CD4-positive, alpha-beta T cell (primary cell): ENCODE measurements at regions not wholly inside any gene's neighbourhood (a gene's known extent, or its start where the extent isn't known, plus 50 kb on each side); places are given as distances from the start of the nearest gene placed in this dataset.

ENCODE experiments used
- ATAC-seq: fragments of 200-7000 bp; cut with Tn5 transposase; one replicate; pipeline ENCODE4 v1.10.0; 2022; ENCODE audit warnings: mild to moderate bottlenecking; ENCODE audit not compliant: poor library complexity
- CTCF ChIA-PET: fragments of 350-600 bp; sonication (Branson Sonifier 250); formaldehyde crosslinking; loops from one replicate; lab custom pipeline; 2021; ENCODE audit warnings: antibody characterized with exemption, inconsistent platforms; lab: Charles Lee
- POLR2A ChIA-PET: fragments of 350-600 bp; sonication (Branson Sonifier 250); formaldehyde crosslinking; loops from one replicate; lab custom pipeline; 2021; ENCODE audit warnings: antibody characterized with exemption, inconsistent platforms; lab: Charles Lee
- DNase-seq, 14 experiments: peaks; one replicate each; pipeline ENCODE4 v3.0.0-alpha.2; 2013 to 2020; ENCODE audit warnings: mixed read lengths in 2 of 14
- H3K27ac ChIP-seq, 2 donors: one replicate each; pipeline versions ENCODE4 v1.5.1 to v1.7.0; 2013; ENCODE audit warnings: low read length in 2 of 2, low read depth in 1 of 2, mild to moderate bottlenecking in 1 of 2
- H3K27me3 ChIP-seq, 2 experiments: 1 replicate in 1 of 2; 2 replicates in 1 of 2; pipeline versions ENCODE4 v1.6.1 to v1.7.0; 2013; ENCODE audit warnings: low read length in 2 of 2, control low read depth in 1 of 2, mild to moderate bottlenecking in 1 of 2, moderate library complexity in 1 of 2; ENCODE audit not compliant: insufficient read depth in 2 of 2, control insufficient read depth in 1 of 2
- H3K36me3 ChIP-seq: one replicate; pipeline ENCODE4 v1.6.1; 2013; ENCODE audit warnings: low read length, control low read depth; ENCODE audit not compliant: insufficient read depth
- H3K4me1 ChIP-seq: one replicate; pipeline ENCODE4 v1.6.1; 2013; ENCODE audit warnings: low read length, control low read depth; ENCODE audit not compliant: insufficient read depth
- H3K4me3 ChIP-seq: one replicate; pipeline ENCODE4 v1.5.1; 2013; ENCODE audit warnings: mild to moderate bottlenecking, low read length, moderate library complexity
- H3K9me3 ChIP-seq, 2 experiments: 1 replicate in 1 of 2; 2 replicates in 1 of 2; pipeline versions ENCODE4 v1.6.1 to v1.7.0; 2013; ENCODE audit warnings: low read length in 2 of 2, mild to moderate bottlenecking in 2 of 2, control low read depth in 1 of 2, moderate library complexity in 1 of 2; ENCODE audit not compliant: control insufficient read depth in 1 of 2, insufficient read depth in 1 of 2
- H3K27ac Mint-ChIP-seq: one replicate; pipeline ENCODE4 v1.8.0; 2020; ENCODE audit warnings: mixed read lengths
- H3K27me3 Mint-ChIP-seq: one replicate; pipeline ENCODE4 v1.8.0; 2021; ENCODE audit warnings: mixed read lengths
- H3K36me3 Mint-ChIP-seq: one replicate; pipeline ENCODE4 v1.8.0; 2021; ENCODE audit warnings: low read depth, mixed read lengths
- H3K4me1 Mint-ChIP-seq: one replicate; pipeline ENCODE4 v1.8.0; 2021; ENCODE audit warnings: low read depth, mixed read lengths
- H3K4me3 Mint-ChIP-seq: one replicate; pipeline ENCODE4 v1.8.0; 2020; ENCODE audit warnings: mild to moderate bottlenecking, mixed read lengths
- H3K9me3 Mint-ChIP-seq: one replicate; pipeline ENCODE4 v1.8.0; 2020; ENCODE audit warnings: mixed read lengths
- intact Hi-C, 2 experiments: fragments of 100-400 bp; cut with DNase I in 1 of 2; cut with micrococcal nuclease in 1 of 2; formaldehyde crosslinking; loops; one replicate each; pipeline versions ENCODE4 v1.15.1 to v1.9.0; 2023 to 2025; cut with DNase I, micrococcal nuclease
- TF ChIP-seq, protein P1 (sequence below): fragments of 200-600 bp; IDR thresholded peaks from one replicate; pipeline ENCODE4 v1.8.0; 2022; ENCODE audit warnings: antibody characterized with exemption, mild to moderate bottlenecking

DNA sequence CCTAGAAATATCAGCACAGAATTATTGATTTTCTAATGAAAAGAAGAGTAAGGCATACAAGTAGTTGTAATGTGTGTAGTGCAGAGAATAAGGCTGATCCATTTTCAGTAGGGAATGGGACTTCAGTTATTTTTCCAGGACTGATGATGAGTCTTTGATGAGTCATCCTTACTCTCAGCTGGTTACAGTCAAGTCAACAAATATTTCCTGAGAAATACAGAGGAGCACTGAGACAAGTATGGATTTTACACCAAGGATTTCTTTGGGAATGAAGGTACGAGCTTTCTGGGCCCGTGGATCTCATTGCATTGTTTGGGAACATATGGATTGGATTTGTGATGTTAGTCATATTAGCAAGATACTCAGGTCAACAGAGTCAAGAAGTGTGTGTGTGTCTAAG is 502.7 kb downstream of the FGF9 start:
- intact Hi-C loops: no loop called here
- ChIA-PET POLR2A (no interaction called here), CTCF (no interaction called here)
- Mint-ChIP-seq H3K27me3 (no peaks in the 10 kb centered on the region), H3K4me3 (no peak overlapping the region), H3K27ac (no peak overlapping the region), H3K36me3 (no peaks in the 10 kb centered on the region), H3K4me1 (peaks cover 8% of the 10 kb centered on the region), H3K9me3 (no peaks in the 10 kb centered on the region)
- Histone ChIP-seq H3K4me3 (no peak overlapping the region), H3K4me1 (no peaks in the 10 kb centered on the region), H3K27me3 (no peaks in the 10 kb centered on the region), H3K27ac (no peak overlapping the region), H3K9me3 (no peaks in the 10 kb centered on the region), H3K36me3 (no peaks in the 10 kb centered on the region)
- TF ChIP-seq, protein P1, sequence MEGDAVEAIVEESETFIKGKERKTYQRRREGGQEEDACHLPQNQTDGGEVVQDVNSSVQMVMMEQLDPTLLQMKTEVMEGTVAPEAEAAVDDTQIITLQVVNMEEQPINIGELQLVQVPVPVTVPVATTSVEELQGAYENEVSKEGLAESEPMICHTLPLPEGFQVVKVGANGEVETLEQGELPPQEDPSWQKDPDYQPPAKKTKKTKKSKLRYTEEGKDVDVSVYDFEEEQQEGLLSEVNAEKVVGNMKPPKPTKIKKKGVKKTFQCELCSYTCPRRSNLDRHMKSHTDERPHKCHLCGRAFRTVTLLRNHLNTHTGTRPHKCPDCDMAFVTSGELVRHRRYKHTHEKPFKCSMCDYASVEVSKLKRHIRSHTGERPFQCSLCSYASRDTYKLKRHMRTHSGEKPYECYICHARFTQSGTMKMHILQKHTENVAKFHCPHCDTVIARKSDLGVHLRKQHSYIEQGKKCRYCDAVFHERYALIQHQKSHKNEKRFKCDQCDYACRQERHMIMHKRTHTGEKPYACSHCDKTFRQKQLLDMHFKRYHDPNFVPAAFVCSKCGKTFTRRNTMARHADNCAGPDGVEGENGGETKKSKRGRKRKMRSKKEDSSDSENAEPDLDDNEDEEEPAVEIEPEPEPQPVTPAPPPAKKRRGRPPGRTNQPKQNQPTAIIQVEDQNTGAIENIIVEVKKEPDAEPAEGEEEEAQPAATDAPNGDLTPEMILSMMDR: no peak
- ATAC-seq (no peak), DNase-seq (no peak)

DNA sequence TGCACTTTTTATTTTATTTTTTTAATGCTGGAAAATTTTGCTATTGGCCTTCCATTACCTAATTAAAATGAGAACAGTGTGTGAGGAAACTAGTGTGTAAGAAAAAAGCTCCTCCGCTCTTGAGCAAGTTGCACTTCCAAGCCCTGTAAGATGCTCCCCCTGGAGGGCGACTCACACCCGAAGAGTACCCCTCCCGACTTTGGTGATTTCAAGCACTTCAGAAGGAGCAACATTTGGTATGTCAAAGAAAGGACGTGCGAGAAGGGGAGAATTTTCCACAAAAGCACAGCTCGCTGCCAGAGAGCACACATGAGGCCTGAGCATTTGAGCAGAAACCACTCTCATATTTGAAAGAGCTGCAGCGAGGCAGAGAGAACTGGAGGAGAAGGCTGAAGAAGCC is 504.4 kb downstream of the FGF9 start:
- H3K27ac ChIP-seq: no peak overlapping the region
- no peaks in the 10 kb centered on the region for H3K27me3 ChIP-seq
- no peaks in the 10 kb centered on the region for H3K36me3 ChIP-seq
- Mint-ChIP-seq H3K4me1 (peaks cover 8% of the 10 kb centered on the region), H3K4me3 (no peak overlapping the region), H3K36me3 (no peaks in the 10 kb centered on the region), H3K27ac (no peak overlapping the region), H3K9me3 (peaks cover 2% of the 10 kb centered on the region), H3K27me3 (no peaks in the 10 kb centered on the region)
- H3K9me3 ChIP-seq: no peaks in the 10 kb centered on the region
- ATAC-seq (no peak), DNase-seq (no peak)
- intact Hi-C loops: no loop called here
- ChIA-PET CTCF (no interaction called here), POLR2A (no interaction called here)
- H3K4me1 ChIP-seq: no peaks in the 10 kb centered on the region
- TF ChIP-seq, protein P1: no peak
- H3K4me3 ChIP-seq: no peak overlapping the region

DNA sequence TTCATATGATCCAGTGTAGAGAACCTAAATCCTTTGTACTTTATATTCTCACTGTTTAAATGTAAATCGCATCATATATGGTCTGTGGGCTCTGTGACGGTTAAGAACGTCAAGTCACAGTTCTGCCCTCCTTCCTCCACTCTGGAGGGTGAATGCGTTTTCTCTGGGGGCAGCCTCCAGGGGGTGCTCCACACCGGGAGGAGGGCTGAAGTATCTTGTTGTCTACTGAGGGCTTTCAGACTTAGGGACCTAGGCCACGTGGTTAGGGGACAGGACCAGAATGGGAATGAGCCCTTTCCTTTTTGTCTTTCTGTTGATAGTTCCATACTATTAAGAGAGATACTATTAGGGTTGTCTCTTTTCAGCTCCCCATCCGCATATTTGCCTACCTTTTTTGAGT is 504.9 kb downstream of the FGF9 start:
- no peak overlapping the region for H3K27ac ChIP-seq
- Mint-ChIP-seq H3K27me3 (no peaks in the 10 kb centered on the region), H3K4me3 (no peak overlapping the region), H3K4me1 (peaks cover 8% of the 10 kb centered on the region), H3K9me3 (peaks cover 2% of the 10 kb centered on the region), H3K27ac (no peak overlapping the region), H3K36me3 (no peaks in the 10 kb centered on the region)
- no peaks in the 10 kb centered on the region for H3K9me3 ChIP-seq
- ChIA-PET POLR2A (no interaction called here), CTCF (no interaction called here)
- H3K27me3 ChIP-seq: no peaks in the 10 kb centered on the region
- H3K4me3 ChIP-seq: no peak overlapping the region
- H3K36me3 ChIP-seq: no peaks in the 10 kb centered on the region
- H3K4me1 ChIP-seq: no peaks in the 10 kb centered on the region
- intact Hi-C loops: no loop called here
- DNase-seq (no peak), ATAC-seq (no peak)
- TF ChIP-seq, protein P1: no peak
